ENCODE measurements at regions not wholly inside any gene's neighbourhood (a gene's known extent, or its start where the extent isn't known, plus 50 kb on each side); places are given as distances from the start of the nearest gene placed in this dataset.

GRCh38 chr1:106178791-106179190 lies 877.7 kb upstream of the PRMT6 start:
- TF ChIP-seq, protein P1, sequence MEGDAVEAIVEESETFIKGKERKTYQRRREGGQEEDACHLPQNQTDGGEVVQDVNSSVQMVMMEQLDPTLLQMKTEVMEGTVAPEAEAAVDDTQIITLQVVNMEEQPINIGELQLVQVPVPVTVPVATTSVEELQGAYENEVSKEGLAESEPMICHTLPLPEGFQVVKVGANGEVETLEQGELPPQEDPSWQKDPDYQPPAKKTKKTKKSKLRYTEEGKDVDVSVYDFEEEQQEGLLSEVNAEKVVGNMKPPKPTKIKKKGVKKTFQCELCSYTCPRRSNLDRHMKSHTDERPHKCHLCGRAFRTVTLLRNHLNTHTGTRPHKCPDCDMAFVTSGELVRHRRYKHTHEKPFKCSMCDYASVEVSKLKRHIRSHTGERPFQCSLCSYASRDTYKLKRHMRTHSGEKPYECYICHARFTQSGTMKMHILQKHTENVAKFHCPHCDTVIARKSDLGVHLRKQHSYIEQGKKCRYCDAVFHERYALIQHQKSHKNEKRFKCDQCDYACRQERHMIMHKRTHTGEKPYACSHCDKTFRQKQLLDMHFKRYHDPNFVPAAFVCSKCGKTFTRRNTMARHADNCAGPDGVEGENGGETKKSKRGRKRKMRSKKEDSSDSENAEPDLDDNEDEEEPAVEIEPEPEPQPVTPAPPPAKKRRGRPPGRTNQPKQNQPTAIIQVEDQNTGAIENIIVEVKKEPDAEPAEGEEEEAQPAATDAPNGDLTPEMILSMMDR (IDR thresholded peaks at IDR 0.05), result no peak
- TF ChIP-seq EZH2 (IDR thresholded peaks at IDR 0.05; ENCODE audit: borderline replicate concordance, insufficient read depth, low read depth, low read length, poor library complexity, severe bottlenecking), result no peak
